ENCODE measurements at regions not wholly inside any gene's neighbourhood (a gene's known extent, or its start where the extent isn't known, plus 50 kb on each side); places are given as distances from the start of the nearest gene placed in this dataset.
"Not testable (repeated sequence)": the region's sequence is repeated elsewhere in the genome, so short reads cannot be mapped to it uniquely, and the experiment has no call there.

- DNase-seq, result no peak
Observed at GRCh38 chr10:33609546-33609945, 275.1 kb upstream of the NRP1 start.

- no peak for DNase-seq
Observed at GRCh38 chr10:33602278-33602677, 267.8 kb upstream of the NRP1 start.

DNA sequence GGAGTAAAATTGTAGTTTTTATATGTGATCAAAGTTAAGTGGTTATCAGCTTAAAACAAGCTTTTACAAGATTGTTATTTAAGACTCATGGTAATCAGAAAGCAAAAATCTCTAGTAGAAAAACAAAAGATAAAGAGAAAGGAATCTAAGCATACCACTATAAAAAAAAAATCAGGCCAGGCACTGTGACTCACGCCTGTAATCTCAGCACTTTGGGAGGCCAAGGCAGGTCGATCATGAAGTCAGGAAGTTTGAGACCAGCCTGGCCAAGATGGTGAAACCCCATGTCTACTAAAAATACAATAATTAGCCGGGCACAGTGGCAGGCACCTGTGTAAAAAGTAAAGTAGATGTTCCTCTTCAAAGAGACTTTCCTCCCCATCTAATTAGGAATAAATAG is 265.9 kb upstream of the NRP1 start:
- no peak for DNase-seq

DNA sequence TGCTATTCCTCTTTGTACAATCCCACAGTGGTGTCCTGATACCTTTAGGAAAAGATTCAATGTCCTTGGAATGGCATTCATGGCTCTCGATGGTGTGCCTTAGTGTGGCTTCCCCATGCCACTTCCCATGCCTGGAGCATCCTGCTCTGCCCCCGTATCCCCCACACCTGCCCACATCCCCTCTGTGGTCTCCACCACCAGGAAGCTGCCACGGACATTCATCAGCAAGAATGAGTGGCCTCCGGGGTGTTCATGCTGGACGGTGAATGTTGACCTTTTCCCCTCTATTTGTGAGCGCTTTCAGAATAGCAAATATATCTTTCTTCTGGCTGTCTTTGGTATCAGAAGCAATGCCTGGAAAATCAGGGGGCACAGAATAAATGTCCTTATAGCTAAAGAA is 262.0 kb upstream of the NRP1 start:
- DNase-seq, result no peak

DNA sequence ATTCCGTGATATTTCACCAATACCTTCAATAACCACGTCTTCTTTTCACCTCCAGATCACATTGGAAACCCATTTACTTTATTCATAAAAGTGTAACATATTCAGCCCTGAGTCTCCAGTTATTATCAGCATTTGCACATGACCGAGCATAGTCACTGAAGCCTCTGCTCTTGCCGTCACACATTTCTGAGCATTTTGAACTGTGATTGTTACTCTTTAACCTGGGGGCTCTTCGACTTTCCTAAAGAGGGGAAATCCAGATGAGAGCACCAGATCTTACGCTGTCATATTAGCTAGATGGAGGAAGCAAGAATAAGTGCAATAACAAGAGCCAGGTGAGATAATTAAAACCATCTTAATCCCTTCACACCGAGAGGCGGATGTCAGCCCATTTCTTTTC is 260.0 kb upstream of the NRP1 start:
- DNase-seq, result no peak

- no peak for DNase-seq
Observed at GRCh38 chr10:33588974-33589600, 254.6 kb upstream of the NRP1 start.

DNA sequence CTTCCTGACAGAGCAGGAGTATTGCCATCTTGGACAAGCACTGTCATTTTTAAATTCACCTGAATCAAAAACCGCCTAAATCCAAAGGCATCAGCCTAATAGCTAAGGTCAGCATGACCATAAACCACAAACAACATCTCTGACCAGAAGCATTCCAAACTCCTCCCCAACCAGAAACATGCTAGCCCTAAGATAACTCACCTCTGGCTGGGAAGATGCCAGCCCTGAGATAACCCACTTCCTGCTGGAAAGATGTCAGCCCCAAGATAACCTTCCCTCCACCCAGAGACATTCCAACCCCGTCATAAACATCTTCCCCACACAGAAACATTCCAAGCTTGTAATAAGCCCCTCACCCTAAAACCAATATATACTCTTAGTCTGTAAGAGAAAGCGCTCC is 250.1 kb upstream of the NRP1 start:
- DNase-seq, result not testable (repeated sequence)

DNA sequence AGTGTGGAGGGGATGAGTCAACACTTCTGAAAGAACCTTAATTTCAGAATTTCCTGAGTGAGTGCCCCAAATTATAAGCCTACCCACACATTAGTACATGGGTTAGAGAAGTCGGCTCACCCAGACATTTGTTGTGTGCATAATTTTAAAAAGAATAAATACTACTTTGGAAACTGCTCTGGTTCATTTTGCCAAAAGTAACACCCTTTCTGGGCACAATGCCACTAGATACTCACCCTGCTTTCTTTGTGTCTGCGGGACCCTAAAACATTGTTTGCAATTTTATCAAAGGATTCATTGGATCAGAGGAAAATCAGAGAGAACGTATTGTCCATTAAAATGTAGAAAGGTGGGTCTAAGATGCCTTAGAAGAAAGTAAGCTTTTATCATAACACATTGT is 245.5 kb upstream of the NRP1 start:
- DNase-seq, result no peak

GRCh38 chr10:33573606-33574005 is 239.1 kb upstream of the NRP1 start:
- DNase-seq, result no peak

DNA sequence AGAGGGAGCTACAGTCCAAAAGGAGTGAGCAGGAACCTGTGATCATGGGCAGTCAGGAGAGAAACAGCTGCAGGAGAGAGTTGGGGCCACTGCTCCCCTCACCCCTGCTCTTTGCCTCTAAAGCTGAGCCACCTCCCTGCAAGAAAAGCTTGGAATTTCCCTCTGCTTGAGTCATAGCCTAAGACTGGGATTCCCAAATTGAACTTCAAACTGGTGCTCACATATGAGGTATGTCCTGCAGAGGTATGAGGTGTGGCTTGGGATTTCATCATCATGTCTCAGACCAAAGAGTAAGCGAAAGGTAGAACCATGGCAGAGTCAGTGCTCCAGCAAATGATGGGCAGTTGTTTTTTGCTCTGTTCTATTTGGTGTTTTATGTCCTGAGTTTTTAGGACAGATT is 237.1 kb upstream of the NRP1 start:
- DNase-seq, result no peak

DNA sequence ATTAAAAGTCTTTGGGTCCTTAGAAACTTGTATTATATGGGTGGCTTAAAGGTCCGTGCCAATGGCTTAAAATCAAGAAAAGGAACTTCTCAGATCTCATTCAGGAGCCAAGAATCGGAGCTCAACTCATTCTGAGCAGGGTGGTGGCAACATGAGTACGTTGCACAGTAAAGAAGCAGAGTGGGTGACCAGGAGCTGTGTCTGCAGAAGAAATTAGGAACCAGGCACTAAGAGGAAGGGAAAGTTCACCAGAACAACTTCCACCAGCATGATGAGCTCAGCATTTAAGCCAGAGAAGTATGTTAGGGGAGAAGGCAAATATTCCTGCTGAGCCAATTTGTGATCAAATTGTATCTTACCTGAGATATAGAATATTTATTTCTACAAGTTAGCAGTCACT is 236.0 kb upstream of the NRP1 start:
- DNase-seq, result no peak

DNA sequence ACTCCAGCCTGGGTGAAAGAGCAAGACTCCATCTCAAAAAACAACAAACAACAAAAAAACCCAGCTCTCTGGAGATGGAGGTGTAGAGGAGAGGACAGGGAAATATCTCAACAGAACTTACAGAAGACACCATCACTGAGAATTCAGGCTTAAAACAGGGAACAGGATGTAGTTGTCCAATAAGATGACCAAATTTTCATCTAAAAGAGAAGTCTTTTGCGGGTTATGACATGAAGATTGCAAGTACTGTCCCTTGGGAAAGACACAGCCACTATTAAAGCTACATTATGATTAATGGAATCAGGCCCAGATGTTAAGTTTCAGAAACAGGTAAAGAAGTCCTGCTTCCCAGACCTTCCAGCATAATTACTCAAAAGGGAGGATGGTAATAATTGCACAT is 235.2 kb upstream of the NRP1 start:
- DNase-seq, result no peak

- DNase-seq, result no peak
Observed at GRCh38 chr10:33566426-33566825, 232.0 kb upstream of the NRP1 start.

GRCh38 chr10:33566001-33566400 is 231.5 kb upstream of the NRP1 start:
- DNase-seq, result no peak

GRCh38 chr10:33565231-33565630 is 230.8 kb upstream of the NRP1 start:
- no peak for DNase-seq

DNA sequence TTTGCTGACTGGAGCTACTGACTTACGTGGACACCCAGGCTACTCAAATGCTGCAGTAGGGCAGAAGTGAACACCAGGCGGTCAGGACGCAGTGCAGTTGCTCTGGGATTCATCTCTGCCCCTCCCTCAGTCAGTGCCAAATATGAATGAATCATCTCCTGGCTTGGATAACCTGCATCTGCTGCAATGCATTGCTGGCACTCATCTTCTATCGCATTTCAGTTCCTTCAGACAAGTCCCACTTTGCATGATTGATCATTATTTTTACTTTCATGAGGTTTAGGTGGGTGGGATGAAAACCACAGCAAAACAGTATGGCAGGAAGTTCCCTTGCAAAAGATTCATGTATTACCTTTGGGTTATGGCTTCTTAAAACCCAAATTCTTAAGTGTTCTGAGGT is 224.6 kb upstream of the NRP1 start:
- DNase-seq, result no peak

DNA sequence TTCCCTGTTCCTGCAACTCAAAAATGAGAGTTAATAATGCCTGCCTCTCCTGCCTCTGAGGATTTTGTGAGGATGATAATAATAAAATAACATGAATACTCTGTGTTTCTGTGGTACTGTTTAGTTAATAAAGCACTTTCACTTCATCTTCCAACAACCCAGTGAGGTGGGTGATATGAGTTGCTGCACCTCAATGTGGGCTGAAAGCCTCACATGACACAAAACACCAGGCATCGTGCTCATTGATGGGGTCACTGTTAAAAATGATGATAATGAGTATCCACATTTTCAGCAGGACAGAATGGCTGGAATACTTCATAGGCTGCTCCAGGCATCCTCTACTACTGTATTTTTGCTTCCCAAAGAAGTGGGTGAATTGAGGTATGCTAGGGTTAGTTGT is 222.8 kb upstream of the NRP1 start:
- DNase-seq, result no peak

- DNase-seq, result no peak
Observed at GRCh38 chr10:33556620-33557019, 222.2 kb upstream of the NRP1 start.

- DNase-seq, result no peak
Observed at GRCh38 chr10:33556103-33556502, 221.6 kb upstream of the NRP1 start.

GRCh38 chr10:33553748-33554571 is 219.5 kb upstream of the NRP1 start:
- DNase-seq, result no peak

GRCh38 chr10:33552290-33552689 is 217.8 kb upstream of the NRP1 start:
- DNase-seq, result no peak

- DNase-seq, result no peak
Observed at GRCh38 chr10:33550811-33551210, 216.3 kb upstream of the NRP1 start.

- no peak for DNase-seq
Observed at GRCh38 chr10:33547976-33548375, 213.5 kb upstream of the NRP1 start.

DNA sequence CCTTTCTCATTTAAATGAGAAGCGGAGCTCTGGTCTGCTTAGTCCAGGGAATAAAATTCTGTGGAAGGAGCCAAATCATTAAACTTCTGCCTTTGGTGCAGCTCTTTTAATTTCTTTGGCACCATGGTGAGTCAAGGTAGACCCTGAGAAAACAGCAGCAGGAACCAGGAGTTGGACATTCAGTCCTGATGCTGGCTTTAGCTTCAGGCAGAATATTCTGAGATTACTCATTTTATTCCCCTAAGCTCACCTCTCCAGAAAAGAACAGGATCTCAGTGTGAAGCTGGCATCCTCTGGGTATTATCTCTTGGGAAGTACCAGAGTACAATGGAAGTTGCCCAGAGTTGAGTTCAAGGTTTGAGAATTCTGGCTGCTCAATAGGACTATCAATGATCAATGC is 211.6 kb upstream of the NRP1 start:
- no peak for DNase-seq

Measured in left kidney (tissue), 1 donor.